Heart left ventricle (tissue), 16 donors: ENCODE measurements at regions not wholly inside any gene's neighbourhood (a gene's known extent, or its start where the extent isn't known, plus 50 kb on each side); places are given as distances from the start of the nearest gene placed in this dataset.
"Not testable (repeated sequence)": the region's sequence is repeated elsewhere in the genome, so short reads cannot be mapped to it uniquely, and the experiment has no call there.

Experiments used
- ATAC-seq, 4 donors: fragments of 200-7000 bp; cut with Tn5 transposase; one replicate each; pipeline ENCODE4 v1.9.1; 2020 to 2022; ENCODE audit warnings: moderate library complexity in 4 of 4, mild to moderate bottlenecking in 3 of 4, moderate number of reproducible peaks in 1 of 4
- DNase-seq, 5 donors: peaks; one replicate each; pipeline ENCODE4 v3.0.0-alpha.2; 2020
- H3K27ac ChIP-seq, 12 donors: fragments of 200-600 bp; sonication (generic) in 4 of 12; one replicate each; pipeline versions ENCODE4 v1.5.0 to v1.8.0; 2016 to 2022; ENCODE audit warnings: mild to moderate bottlenecking in 2 of 12
- H3K27me3 ChIP-seq, 9 donors: fragments of 200-600 bp; sonication (generic) in 2 of 9; one replicate each; pipeline versions ENCODE4 v1.5.1 to v1.8.0; 2016 to 2022; ENCODE audit warnings: mild to moderate bottlenecking in 3 of 9
- H3K36me3 ChIP-seq, 9 donors: fragments of 200-600 bp; sonication (generic) in 2 of 9; one replicate each; pipeline versions ENCODE4 v1.5.0 to v1.8.0; 2018 to 2022; ENCODE audit warnings: mild to moderate bottlenecking in 2 of 9
- H3K4me1 ChIP-seq, 12 donors: fragments of 200-600 bp; sonication (generic) in 4 of 12; one replicate each; pipeline versions ENCODE4 v1.5.0 to v1.8.0; 2016 to 2022; ENCODE audit warnings: mild to moderate bottlenecking in 3 of 12
- H3K4me3 ChIP-seq, 12 donors: fragments of 200-600 bp; sonication (generic) in 4 of 12; one replicate each; pipeline versions ENCODE4 v1.5.0 to v1.8.0; 2017 to 2022; ENCODE audit warnings: mild to moderate bottlenecking in 9 of 12, moderate library complexity in 4 of 12
- H3K9me3 ChIP-seq, 12 donors: fragments of 200-600 bp; sonication (generic) in 4 of 12; one replicate each; pipeline versions ENCODE4 v1.5.0 to v1.8.0; 2016 to 2022; ENCODE audit warnings: mild to moderate bottlenecking in 1 of 12
- CTCF ChIP-seq, 12 donors: fragments of 200-600 bp; sonication (generic) in 4 of 12; IDR thresholded peaks; one replicate each; pipeline versions ENCODE4 v1.5.0 to v1.8.0; 2018 to 2022; ENCODE audit warnings: antibody characterized with exemption in 12 of 12, mild to moderate bottlenecking in 5 of 12
- POLR2A ChIP-seq, 2 donors: fragments of 450-650 bp; IDR thresholded peaks; one replicate each; pipeline ENCODE4 v1.6.1; 2017; ENCODE audit warnings: antibody characterized with exemption in 2 of 2, mild to moderate bottlenecking in 2 of 2, moderate library complexity in 2 of 2
- WGBS, 4 donors: extraction: QIAGEN DNeasy Blood & Tissue Kit in 2 of 4; methylation state at CpG; one replicate each; pipeline versions ENCODE4 v1.1.5 to v1.1.7; 2013 to 2018; 5-methylcytosine and 5-hydroxymethylcytosine counted together
- intact Hi-C, 10 donors: fragments of 100-400 bp; cut with DNase I; formaldehyde crosslinking; loops; one replicate each; pipeline versions ENCODE4 v1.11.1 to v1.14.2; 2022
- donor health status: ischemic (EF 13 %, LVEDD 7.1; RV severe dilation, severe dysfunction).
- donor health status: healthy with polysubstance abuse.
- donor health status: DM: no; HTN: yes; CAD: no.
- donor health status: DM: no; HTN: no; CAD: no.
- donor health status: ischemic (EF 25% LVEDD 6.9; RV normal size, moderate dysfunction).
- donor health status: ischemic (EF 25% LVEDD 5.7; RV mildly dilated, moderate dysfunction).
- donor health status: healthy.
- donor health status: DM: yes; HTN: yes; CAD: no.
- donor health status: ischemic (EF 35%, LVEDD 5.7; RV mildly dilated, moderate dysfunction).
- donor health status: nonischemic (EF 11% LVEDD 7.7; RV severe dilation, severe dysfunction).
- donor health status: DM: yes; HTN: yes; CAD: no.
- donor health status: PGD.
- donor health status: ischemic (EF 29% LVEDD 5.4; RV normal size, mild dysfunction).
- donor health status: nonischemic (EF 23%, LVEDD 6.1; RV moderate dilation, normal function).

DNA sequence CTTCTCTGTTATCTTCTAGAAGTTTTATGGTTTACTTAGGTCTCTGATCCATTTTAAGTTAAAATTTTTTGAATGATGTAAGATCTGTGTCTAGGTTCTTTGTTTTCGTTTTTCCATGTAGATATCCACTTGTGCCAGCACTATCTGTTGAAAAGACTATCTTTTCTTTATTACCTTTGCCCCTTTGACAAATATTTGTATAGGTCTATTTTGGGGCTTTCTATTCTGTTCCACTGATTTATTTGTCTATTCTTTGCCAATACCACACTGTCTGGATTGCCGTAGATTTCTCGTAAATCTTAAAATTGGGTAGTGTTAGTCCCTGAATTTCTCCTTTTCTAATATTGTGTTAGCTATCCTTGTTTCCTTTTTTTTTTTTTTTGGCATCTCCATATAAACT lies 71.4 kb upstream of the PDSS1 start:
- Histone ChIP-seq H3K4me3 (no peak overlapping the region), H3K9me3 (no peaks in the 10 kb centered on the region), H3K27me3 (peaks cover 3 to 51% (median 9%) of the 10 kb centered on the region in 9 donors), H3K4me1 (peaks cover 0 to 8% (median 0%) of the 10 kb centered on the region in 12 donors), H3K36me3 (no peaks in the 10 kb centered on the region), H3K27ac (no peak overlapping the region)
- no peak for DNase-seq
- no peak for ATAC-seq
- TF ChIP-seq CTCF (IDR thresholded peaks at IDR 0.05) = no peak
- WGBS, 4 donors = 62 to 86% (median 76%) methylated on average over 3 of the region's 3 CpGs
- intact Hi-C loops = loop anchor here in 3 of 10 donors (5.0 to 10.0 kb wide), 3 partner anchors 691 to 699 kb away; no protein-coding TSS in a partner anchor

DNA sequence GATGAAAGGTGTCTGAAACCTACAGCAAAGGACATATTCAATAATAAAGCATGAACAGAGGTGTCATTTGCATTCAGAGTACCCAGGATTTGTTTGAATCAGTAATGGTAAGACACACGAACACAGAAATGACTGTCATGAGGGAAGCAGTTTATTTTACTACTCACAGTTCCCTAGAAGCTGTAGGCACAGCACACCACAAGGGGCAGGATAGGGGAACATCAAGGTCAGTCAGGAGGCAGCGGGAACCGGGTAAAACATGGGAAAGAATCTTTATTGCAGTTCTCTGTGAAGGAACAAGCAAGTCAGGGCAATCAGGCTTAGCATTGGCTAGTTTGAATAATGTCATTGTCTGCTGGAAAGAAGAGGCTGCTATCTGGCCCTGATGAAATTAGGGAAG lies 70.2 kb upstream of the PDSS1 start:
- WGBS, 4 donors = 40 to 45% (median 41%) methylated on average over 3 of the region's 3 CpGs
- DNase-seq (no peak), ATAC-seq (no peak)
- H3K4me1 ChIP-seq = peaks cover 0 to 4% (median 0%) of the 10 kb centered on the region in 12 donors
- no peaks in the 10 kb centered on the region for H3K36me3 ChIP-seq
- TF ChIP-seq CTCF (IDR thresholded peaks at IDR 0.05) = no peak
- TF ChIP-seq POLR2A (IDR thresholded peaks at IDR 0.05) = no peak
- H3K27me3 ChIP-seq = peaks cover under 1 to 44% (median 9%) of the 10 kb centered on the region in 9 donors
- no peaks in the 10 kb centered on the region for H3K9me3 ChIP-seq
- H3K27ac ChIP-seq = no peak overlapping the region
- no peak overlapping the region for H3K4me3 ChIP-seq
- intact Hi-C loops = loop anchor here in 3 of 10 donors (5.0 to 10.0 kb wide), 3 partner anchors 690 to 697 kb away; no protein-coding TSS in a partner anchor

GRCh38 chr10:26628395-26628794 lies 69.1 kb upstream of the PDSS1 start:
- Histone ChIP-seq H3K27me3 (peaks cover 0 to 34% (median 4%) of the 10 kb centered on the region in 9 donors), H3K4me3 (no peak overlapping the region), H3K36me3 (no peaks in the 10 kb centered on the region), H3K4me1 (no peaks in the 10 kb centered on the region), H3K27ac (no peak overlapping the region), H3K9me3 (no peaks in the 10 kb centered on the region)
- WGBS, 4 donors = 62 to 86% (median 71%) methylated on average over 2 of the region's 2 CpGs
- DNase-seq = no peak
- ATAC-seq = no peak
- TF ChIP-seq CTCF (IDR thresholded peaks at IDR 0.05) (no peak), POLR2A (IDR thresholded peaks at IDR 0.05) (no peak)
- intact Hi-C loops = loop anchor here in 3 of 10 donors (5.0 to 10.0 kb wide), 3 partner anchors 689 to 696 kb away; no protein-coding TSS in a partner anchor

DNA sequence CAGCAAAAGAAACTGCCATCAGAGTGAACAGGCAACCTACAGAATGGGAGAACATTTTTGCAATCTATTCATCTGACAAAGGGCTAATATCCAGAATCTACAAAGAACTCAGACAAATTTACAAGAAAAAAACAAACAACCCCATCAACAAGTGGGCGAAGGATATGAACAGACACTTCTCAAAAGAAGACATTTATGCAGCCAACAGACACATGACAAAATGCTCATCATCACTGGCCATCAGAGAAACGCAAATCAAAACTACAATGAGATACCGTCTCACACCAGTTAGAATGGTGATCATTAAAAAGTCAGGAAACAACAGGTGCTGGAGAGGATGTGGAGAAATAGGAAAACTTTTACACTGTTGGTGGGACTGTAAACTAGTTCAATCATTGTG lies 65.3 kb upstream of the PDSS1 start:
- intact Hi-C loops, ATAC-seq, H3K27me3 ChIP-seq, H3K36me3 ChIP-seq, DNase-seq, H3K4me3 ChIP-seq, H3K27ac ChIP-seq, H3K4me1 ChIP-seq, H3K9me3 ChIP-seq: not testable (repeated sequence)
- WGBS, 4 donors = 81 to 93% (median 85%) methylated on average over 2 to 3 of the region's 3 CpGs

DNA sequence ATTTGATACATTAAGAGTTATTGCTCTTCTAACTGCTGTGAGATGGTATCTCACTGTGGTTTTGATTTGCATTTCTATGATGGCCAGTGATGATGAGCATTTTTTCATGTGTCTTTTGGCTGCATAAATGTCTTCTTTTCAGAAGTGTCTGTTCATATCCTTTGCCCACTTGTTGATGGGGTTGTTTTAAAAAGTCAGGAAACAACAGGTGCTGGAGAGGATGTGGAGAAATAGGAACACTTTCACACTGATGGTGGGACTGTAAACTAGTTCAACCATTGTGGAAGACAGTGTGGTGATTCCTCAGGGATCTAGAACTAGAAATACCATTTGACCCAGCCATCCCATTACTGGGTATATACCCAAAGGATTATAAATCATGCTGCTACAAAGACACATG lies 63.4 kb upstream of the PDSS1 start:
- H3K27ac ChIP-seq, H3K9me3 ChIP-seq, intact Hi-C loops, H3K27me3 ChIP-seq, ATAC-seq, DNase-seq, H3K4me1 ChIP-seq, H3K36me3 ChIP-seq, H3K4me3 ChIP-seq: not testable (repeated sequence)
